DND-41 (cell line): ENCODE measurements at regions not wholly inside any gene's neighbourhood (a gene's known extent, or its start where the extent isn't known, plus 50 kb on each side); places are given as distances from the start of the nearest gene placed in this dataset.

Experiments used
- ATAC-seq: fragments of 200-7000 bp; cut with Tn5 transposase; 3 replicates; pipeline ENCODE4 v1.9.1; 2021; ENCODE audit warnings: low read depth; ENCODE audit not compliant: insufficient read depth
- DNase-seq: peaks from one replicate; pipeline ENCODE4 v3.0.0-alpha.2; 2020
- H2AFZ ChIP-seq: 2 replicates; pipeline ENCODE4 v1.6.0; 2012; ENCODE audit warnings: low read depth, low read length
- H3K27ac ChIP-seq: 2 replicates; pipeline ENCODE4 v1.5.1; 2012; ENCODE audit warnings: low read length, inconsistent platforms
- H3K27me3 ChIP-seq: fragments of 200-600 bp; sonication (generic); 2 replicates; pipeline ENCODE4 v1.6.0; 2012; ENCODE audit warnings: low read length, mild to moderate bottlenecking, inconsistent platforms; ENCODE audit not compliant: insufficient read depth, poor library complexity
- H3K36me3 ChIP-seq: 2 replicates; pipeline ENCODE4 v1.5.1; 2012; ENCODE audit warnings: low read length, inconsistent platforms; ENCODE audit not compliant: insufficient read depth
- H3K4me1 ChIP-seq: 2 replicates; pipeline ENCODE4 v1.5.1; 2012; ENCODE audit warnings: mild to moderate bottlenecking, low read length; ENCODE audit not compliant: insufficient read depth
- H3K4me2 ChIP-seq: 2 replicates; pipeline ENCODE4 v1.6.0; 2012; ENCODE audit warnings: mild to moderate bottlenecking, moderate library complexity, low read length, inconsistent platforms; ENCODE audit not compliant: insufficient read depth
- H3K4me3 ChIP-seq, 2 experiments: fragments of 200-600 bp in 1 of 2; shearing (Covaris generic) in 1 of 2; 2 replicates each; pipeline ENCODE4 v1.5.1; 2012 to 2016; ENCODE audit warnings: inconsistent platforms in 2 of 2, low read length in 2 of 2, mild to moderate bottlenecking in 2 of 2, low read depth in 1 of 2, moderate library complexity in 1 of 2
- H3K79me2 ChIP-seq: 2 replicates; pipeline ENCODE4 v1.6.0; 2012; ENCODE audit warnings: low read length, inconsistent platforms; ENCODE audit not compliant: insufficient read depth
- H3K9ac ChIP-seq: 2 replicates; pipeline ENCODE4 v1.6.0; 2012; ENCODE audit warnings: low read depth, mild to moderate bottlenecking, inconsistent platforms, low read length, moderate library complexity
- H3K9me3 ChIP-seq: 2 replicates; pipeline ENCODE4 v1.5.1; 2012; ENCODE audit warnings: low read length, moderate library complexity, mild to moderate bottlenecking, inconsistent platforms; ENCODE audit not compliant: insufficient read depth, severe bottlenecking
- H4K20me1 ChIP-seq: 2 replicates; pipeline ENCODE4 v1.6.0; 2012; ENCODE audit warnings: low read length; ENCODE audit not compliant: insufficient read depth
- EZH2 ChIP-seq: IDR thresholded peaks from 3 replicates; pipeline ENCODE4 v1.6.1; 2012; ENCODE audit warnings: borderline replicate concordance, low read depth, mild to moderate bottlenecking, moderate library complexity, low read length, inconsistent platforms; ENCODE audit not compliant: severe bottlenecking
- TF ChIP-seq, protein P1 (sequence below): IDR thresholded peaks from 2 replicates; pipeline ENCODE4 v1.5.1; 2012; ENCODE audit warnings: borderline replicate concordance, low read length, moderate library complexity, mild to moderate bottlenecking; ENCODE audit not compliant: poor library complexity, severe bottlenecking; ENCODE audit errors: extremely low read depth

DNA sequence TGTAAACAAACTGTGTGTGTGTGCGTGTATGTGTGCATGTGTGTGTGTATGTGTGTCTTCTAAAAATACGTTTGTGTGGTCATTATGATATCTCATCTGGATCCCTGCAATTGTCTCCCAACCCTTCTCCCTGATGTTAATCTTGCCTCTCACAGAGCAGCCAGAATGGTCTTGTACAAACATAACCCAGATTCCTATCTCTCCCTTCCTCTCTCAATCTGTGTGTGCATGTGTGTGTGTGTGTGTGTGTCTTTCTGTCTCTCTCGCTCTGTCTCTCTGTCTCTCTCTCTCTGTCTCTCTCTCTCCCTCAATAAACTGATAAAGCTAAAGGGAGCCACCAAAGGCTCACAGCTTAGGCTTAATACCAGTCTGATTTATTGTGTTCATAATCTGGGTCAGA lies 210.8 kb downstream of the PAX3 start:
- H3K36me3 ChIP-seq = no peaks in the 10 kb centered on the region
- ATAC-seq = no peak
- TF ChIP-seq EZH2 = no peak
- TF ChIP-seq, protein P1, sequence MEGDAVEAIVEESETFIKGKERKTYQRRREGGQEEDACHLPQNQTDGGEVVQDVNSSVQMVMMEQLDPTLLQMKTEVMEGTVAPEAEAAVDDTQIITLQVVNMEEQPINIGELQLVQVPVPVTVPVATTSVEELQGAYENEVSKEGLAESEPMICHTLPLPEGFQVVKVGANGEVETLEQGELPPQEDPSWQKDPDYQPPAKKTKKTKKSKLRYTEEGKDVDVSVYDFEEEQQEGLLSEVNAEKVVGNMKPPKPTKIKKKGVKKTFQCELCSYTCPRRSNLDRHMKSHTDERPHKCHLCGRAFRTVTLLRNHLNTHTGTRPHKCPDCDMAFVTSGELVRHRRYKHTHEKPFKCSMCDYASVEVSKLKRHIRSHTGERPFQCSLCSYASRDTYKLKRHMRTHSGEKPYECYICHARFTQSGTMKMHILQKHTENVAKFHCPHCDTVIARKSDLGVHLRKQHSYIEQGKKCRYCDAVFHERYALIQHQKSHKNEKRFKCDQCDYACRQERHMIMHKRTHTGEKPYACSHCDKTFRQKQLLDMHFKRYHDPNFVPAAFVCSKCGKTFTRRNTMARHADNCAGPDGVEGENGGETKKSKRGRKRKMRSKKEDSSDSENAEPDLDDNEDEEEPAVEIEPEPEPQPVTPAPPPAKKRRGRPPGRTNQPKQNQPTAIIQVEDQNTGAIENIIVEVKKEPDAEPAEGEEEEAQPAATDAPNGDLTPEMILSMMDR = no peak
- no peaks in the 10 kb centered on the region for H3K27me3 ChIP-seq
- no peaks in the 10 kb centered on the region for H3K9me3 ChIP-seq
- no peak overlapping the region for H3K4me3 ChIP-seq
- H2AFZ ChIP-seq = no peak overlapping the region
- no peak overlapping the region for H3K4me2 ChIP-seq
- no peaks in the 10 kb centered on the region for H3K4me1 ChIP-seq
- no peak for DNase-seq
- H4K20me1 ChIP-seq = no peaks in the 10 kb centered on the region
- no peaks in the 10 kb centered on the region for H3K79me2 ChIP-seq
- H3K27ac ChIP-seq = no peak overlapping the region
- H3K9ac ChIP-seq = no peak overlapping the region

GRCh38 chr2:222082201-222082600 lies 216.6 kb downstream of the PAX3 start:
- no peak overlapping the region for H3K4me2 ChIP-seq
- DNase-seq (no peak), ATAC-seq (no peak)
- TF ChIP-seq, protein P1 = no peak
- no peak for TF ChIP-seq EZH2
- no peaks in the 10 kb centered on the region for H4K20me1 ChIP-seq
- H3K27me3 ChIP-seq = no peaks in the 10 kb centered on the region
- H3K9me3 ChIP-seq = no peaks in the 10 kb centered on the region
- no peak overlapping the region for H3K9ac ChIP-seq
- H3K36me3 ChIP-seq = no peaks in the 10 kb centered on the region
- H3K4me1 ChIP-seq = no peaks in the 10 kb centered on the region
- no peak overlapping the region for H2AFZ ChIP-seq
- no peaks in the 10 kb centered on the region for H3K79me2 ChIP-seq
- no peak overlapping the region for H3K27ac ChIP-seq
- no peak overlapping the region for H3K4me3 ChIP-seq

DNA sequence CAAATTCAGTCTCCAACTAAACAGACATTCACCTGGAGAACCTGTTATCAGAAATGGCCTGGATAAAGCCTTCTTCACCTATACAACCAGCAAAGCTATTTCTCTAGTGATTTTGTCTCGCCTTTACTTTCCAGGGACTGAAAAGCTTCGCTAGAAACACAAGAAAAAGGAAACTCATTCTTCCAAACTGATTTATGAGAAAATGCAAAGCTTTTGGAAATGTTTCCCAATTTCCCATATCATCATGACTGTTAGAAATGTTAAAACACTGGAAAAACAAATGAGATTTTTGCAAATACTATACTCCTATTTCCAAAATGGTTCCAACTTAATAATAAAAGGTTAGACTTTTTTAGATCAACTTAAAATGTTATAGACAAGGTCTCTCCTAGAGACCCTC lies 218.7 kb downstream of the PAX3 start:
- ATAC-seq (no peak), DNase-seq (no peak)
- Histone ChIP-seq H3K27me3 (no peaks in the 10 kb centered on the region), H3K79me2 (no peaks in the 10 kb centered on the region), H3K9ac (no peak overlapping the region), H3K4me1 (no peaks in the 10 kb centered on the region), H3K9me3 (no peaks in the 10 kb centered on the region), H4K20me1 (no peaks in the 10 kb centered on the region), H3K4me2 (no peak overlapping the region), H2AFZ (no peak overlapping the region), H3K27ac (no peak overlapping the region), H3K36me3 (no peaks in the 10 kb centered on the region), H3K4me3 (no peak overlapping the region)
- TF ChIP-seq, protein P1 = no peak
- TF ChIP-seq EZH2 = no peak
